ENCODE measurements at regions not wholly inside any gene's neighbourhood (a gene's known extent, or its start where the extent isn't known, plus 50 kb on each side); places are given as distances from the start of the nearest gene placed in this dataset.

DNA sequence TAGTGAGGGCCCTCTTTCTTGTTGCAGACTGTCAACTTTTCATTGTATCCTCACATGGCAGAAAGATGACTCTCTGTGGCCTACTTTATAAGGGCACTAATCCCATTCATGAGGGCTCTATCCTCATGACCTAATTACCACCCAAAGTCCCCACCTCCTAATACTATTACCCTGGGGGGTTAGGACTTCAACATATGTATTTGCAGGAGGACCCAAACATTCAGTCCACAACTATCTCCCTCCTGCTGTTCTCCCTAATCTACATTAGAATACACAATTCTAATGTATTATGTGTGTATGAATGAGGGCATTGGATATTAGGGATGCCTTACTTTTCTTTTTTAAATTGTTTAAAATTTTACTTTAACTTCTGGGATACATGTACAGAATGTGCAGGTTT, 246.0 kb upstream of the TANK start:
- TF ChIP-seq, protein P1, sequence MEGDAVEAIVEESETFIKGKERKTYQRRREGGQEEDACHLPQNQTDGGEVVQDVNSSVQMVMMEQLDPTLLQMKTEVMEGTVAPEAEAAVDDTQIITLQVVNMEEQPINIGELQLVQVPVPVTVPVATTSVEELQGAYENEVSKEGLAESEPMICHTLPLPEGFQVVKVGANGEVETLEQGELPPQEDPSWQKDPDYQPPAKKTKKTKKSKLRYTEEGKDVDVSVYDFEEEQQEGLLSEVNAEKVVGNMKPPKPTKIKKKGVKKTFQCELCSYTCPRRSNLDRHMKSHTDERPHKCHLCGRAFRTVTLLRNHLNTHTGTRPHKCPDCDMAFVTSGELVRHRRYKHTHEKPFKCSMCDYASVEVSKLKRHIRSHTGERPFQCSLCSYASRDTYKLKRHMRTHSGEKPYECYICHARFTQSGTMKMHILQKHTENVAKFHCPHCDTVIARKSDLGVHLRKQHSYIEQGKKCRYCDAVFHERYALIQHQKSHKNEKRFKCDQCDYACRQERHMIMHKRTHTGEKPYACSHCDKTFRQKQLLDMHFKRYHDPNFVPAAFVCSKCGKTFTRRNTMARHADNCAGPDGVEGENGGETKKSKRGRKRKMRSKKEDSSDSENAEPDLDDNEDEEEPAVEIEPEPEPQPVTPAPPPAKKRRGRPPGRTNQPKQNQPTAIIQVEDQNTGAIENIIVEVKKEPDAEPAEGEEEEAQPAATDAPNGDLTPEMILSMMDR (conservative IDR thresholded peaks at IDR 0.05; ENCODE audit: low read length): no peak
- no peak for TF ChIP-seq EZH2phosphoT487 (IDR thresholded peaks at IDR 0.05; ENCODE audit: borderline replicate concordance)

Data from Loucy (cell line).